ENCODE measurements at regions not wholly inside any gene's neighbourhood (a gene's known extent, or its start where the extent isn't known, plus 50 kb on each side); places are given as distances from the start of the nearest gene placed in this dataset.

GRCh38 chr10:80739963-80740715, 202.4 kb downstream of the SH2D4B start:
- DNase-seq (no peak), ATAC-seq (no peak)
- Histone ChIP-seq H3K9me3 (no peaks in the 10 kb centered on the region), H3K27me3 (peaks cover 0 to 6% (median 0%) of the 10 kb centered on the region in 9 donors), H3K4me3 (no peak overlapping the region), H3K36me3 (no peaks in the 10 kb centered on the region), H3K27ac (no peak overlapping the region), H3K4me1 (no peaks in the 10 kb centered on the region)
- intact Hi-C loops (cut with DNase I), result no loop called here
- TF ChIP-seq POLR2A (IDR thresholded peaks at IDR 0.05), result no peak
- no peak for TF ChIP-seq CTCF (IDR thresholded peaks at IDR 0.05)
- 76 to 85% (median 79%) methylated on average over 18 of the region's 18 CpGs for WGBS, 4 donors

- no peak for ATAC-seq
- Histone ChIP-seq H3K4me1 (no peaks in the 10 kb centered on the region), H3K9me3 (no peaks in the 10 kb centered on the region), H3K27ac (no peak overlapping the region), H3K4me3 (no peak overlapping the region), H3K27me3 (peaks cover 0 to 6% (median 0%) of the 10 kb centered on the region in 9 donors), H3K36me3 (no peaks in the 10 kb centered on the region)
- WGBS, 4 donors, result 84 to 92% (median 87%) methylated on average over 2 of the region's 2 CpGs
- no peak for DNase-seq
- TF ChIP-seq POLR2A (IDR thresholded peaks at IDR 0.05) (no peak), CTCF (IDR thresholded peaks at IDR 0.05) (no peak)
- intact Hi-C loops (cut with DNase I), result no loop called here
These were observed 203.6 kb downstream of the SH2D4B start for GRCh38 chr10:80741278-80741677.

- Histone ChIP-seq H3K36me3 (no peaks in the 10 kb centered on the region), H3K27ac (no peak overlapping the region), H3K27me3 (peaks cover 0 to 5% (median 0%) of the 10 kb centered on the region in 9 donors), H3K9me3 (no peaks in the 10 kb centered on the region), H3K4me3 (no peak overlapping the region), H3K4me1 (no peaks in the 10 kb centered on the region)
- intact Hi-C loops (cut with DNase I), result no loop called here
- TF ChIP-seq CTCF (IDR thresholded peaks at IDR 0.05) (no peak), POLR2A (IDR thresholded peaks at IDR 0.05) (no peak)
- no peak for DNase-seq
- 93 to 96% (median 93%) methylated on average over 3 of the region's 3 CpGs for WGBS, 4 donors
- no peak for ATAC-seq
These were observed 212.6 kb downstream of the SH2D4B start for GRCh38 chr10:80750268-80750667.

- ATAC-seq (no peak), DNase-seq (no peak)
- Histone ChIP-seq H3K4me3 (no peak overlapping the region), H3K9me3 (no peaks in the 10 kb centered on the region), H3K4me1 (no peaks in the 10 kb centered on the region), H3K27ac (no peak overlapping the region), H3K36me3 (no peaks in the 10 kb centered on the region), H3K27me3 (peaks cover 0 to 5% (median 0%) of the 10 kb centered on the region in 9 donors)
- TF ChIP-seq POLR2A (IDR thresholded peaks at IDR 0.05), result no peak
- TF ChIP-seq CTCF (IDR thresholded peaks at IDR 0.05), result no peak
- 81 to 100% (median 90%) methylated on average over 1 of the region's 1 CpG for WGBS, 4 donors
- intact Hi-C loops (cut with DNase I), result no loop called here
These were observed 214.2 kb downstream of the SH2D4B start for GRCh38 chr10:80751940-80752339.
